ENCODE measurements at regions not wholly inside any gene's neighbourhood (a gene's known extent, or its start where the extent isn't known, plus 50 kb on each side); places are given as distances from the start of the nearest gene placed in this dataset.

DNA sequence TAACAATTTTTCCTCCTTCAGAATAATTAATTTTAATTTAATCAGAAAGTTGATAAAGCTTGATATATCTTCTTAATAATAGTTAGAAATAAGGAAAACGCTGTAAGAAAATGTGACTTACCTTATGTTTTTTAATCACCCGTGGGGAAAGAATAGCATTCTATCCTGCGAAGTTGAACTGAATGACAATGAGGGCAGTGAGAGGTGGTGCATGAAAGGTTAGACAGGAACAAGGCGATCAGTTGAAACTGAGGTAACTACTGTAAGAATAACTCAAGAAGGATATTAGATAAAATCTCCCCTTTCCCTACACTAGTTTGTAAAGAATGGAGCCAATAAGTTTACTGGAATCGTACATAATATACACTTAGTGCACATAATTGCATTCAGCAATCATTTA lies 655.0 kb upstream of the NCAM2 start:
- TF ChIP-seq EP300 (IDR thresholded peaks at IDR 0.05; ENCODE audit: borderline replicate concordance) (no peak), TAF1 (IDR thresholded peaks at IDR 0.05; ENCODE audit: low read depth) (no peak), YY1 (IDR thresholded peaks at IDR 0.05; ENCODE audit: low read depth) (no peak), EGR1 (IDR thresholded peaks at IDR 0.05) (no peak), RAD21 (IDR thresholded peaks at IDR 0.05; ENCODE audit: low read depth) (no peak), CREB1 (IDR thresholded peaks at IDR 0.05; ENCODE audit: low read depth) (no peak), TCF12 (IDR thresholded peaks at IDR 0.05; ENCODE audit: low read depth) (no peak), TEAD4 (IDR thresholded peaks at IDR 0.05) (no peak), CEBPB (IDR thresholded peaks at IDR 0.05) (no peak), FOXM1 (IDR thresholded peaks at IDR 0.05; ENCODE audit: borderline replicate concordance, low read depth) (no peak), NFIC (IDR thresholded peaks at IDR 0.05) (no peak), ZBTB7A (IDR thresholded peaks at IDR 0.05; ENCODE audit: low read depth) (no peak)
- TF ChIP-seq, protein P1, sequence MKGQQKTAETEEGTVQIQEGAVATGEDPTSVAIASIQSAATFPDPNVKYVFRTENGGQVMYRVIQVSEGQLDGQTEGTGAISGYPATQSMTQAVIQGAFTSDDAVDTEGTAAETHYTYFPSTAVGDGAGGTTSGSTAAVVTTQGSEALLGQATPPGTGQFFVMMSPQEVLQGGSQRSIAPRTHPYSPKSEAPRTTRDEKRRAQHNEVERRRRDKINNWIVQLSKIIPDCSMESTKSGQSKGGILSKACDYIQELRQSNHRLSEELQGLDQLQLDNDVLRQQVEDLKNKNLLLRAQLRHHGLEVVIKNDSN (IDR thresholded peaks at IDR 0.05), result no peak
- TF ChIP-seq, protein P2, sequence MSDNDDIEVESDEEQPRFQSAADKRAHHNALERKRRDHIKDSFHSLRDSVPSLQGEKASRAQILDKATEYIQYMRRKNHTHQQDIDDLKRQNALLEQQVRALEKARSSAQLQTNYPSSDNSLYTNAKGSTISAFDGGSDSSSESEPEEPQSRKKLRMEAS (IDR thresholded peaks at IDR 0.05), result no peak
- TF ChIP-seq, protein P3, sequence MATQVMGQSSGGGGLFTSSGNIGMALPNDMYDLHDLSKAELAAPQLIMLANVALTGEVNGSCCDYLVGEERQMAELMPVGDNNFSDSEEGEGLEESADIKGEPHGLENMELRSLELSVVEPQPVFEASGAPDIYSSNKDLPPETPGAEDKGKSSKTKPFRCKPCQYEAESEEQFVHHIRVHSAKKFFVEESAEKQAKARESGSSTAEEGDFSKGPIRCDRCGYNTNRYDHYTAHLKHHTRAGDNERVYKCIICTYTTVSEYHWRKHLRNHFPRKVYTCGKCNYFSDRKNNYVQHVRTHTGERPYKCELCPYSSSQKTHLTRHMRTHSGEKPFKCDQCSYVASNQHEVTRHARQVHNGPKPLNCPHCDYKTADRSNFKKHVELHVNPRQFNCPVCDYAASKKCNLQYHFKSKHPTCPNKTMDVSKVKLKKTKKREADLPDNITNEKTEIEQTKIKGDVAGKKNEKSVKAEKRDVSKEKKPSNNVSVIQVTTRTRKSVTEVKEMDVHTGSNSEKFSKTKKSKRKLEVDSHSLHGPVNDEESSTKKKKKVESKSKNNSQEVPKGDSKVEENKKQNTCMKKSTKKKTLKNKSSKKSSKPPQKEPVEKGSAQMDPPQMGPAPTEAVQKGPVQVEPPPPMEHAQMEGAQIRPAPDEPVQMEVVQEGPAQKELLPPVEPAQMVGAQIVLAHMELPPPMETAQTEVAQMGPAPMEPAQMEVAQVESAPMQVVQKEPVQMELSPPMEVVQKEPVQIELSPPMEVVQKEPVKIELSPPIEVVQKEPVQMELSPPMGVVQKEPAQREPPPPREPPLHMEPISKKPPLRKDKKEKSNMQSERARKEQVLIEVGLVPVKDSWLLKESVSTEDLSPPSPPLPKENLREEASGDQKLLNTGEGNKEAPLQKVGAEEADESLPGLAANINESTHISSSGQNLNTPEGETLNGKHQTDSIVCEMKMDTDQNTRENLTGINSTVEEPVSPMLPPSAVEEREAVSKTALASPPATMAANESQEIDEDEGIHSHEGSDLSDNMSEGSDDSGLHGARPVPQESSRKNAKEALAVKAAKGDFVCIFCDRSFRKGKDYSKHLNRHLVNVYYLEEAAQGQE (IDR thresholded peaks at IDR 0.05; ENCODE audit: low read depth), result no peak

DNA sequence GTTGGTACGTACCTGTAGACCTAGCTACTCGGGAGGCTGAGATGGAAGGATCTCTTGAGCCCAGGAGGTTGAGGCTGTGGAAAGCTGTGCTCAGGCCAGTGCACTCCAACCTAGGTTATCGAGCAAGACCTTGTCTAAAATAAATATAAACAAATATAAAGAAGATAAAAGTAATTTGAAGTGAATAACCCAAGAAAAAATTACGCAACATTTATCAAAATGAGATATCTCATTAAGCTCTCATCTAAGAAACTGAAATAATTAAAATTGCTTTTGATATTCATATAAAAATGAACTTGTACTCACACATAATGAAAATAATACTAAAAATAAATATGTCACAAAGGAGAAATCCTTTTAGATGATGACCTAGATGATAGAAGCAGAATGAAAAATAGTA lies 647.1 kb upstream of the NCAM2 start:
- no peak for TF ChIP-seq NFIC (IDR thresholded peaks at IDR 0.05)
- TF ChIP-seq, protein P1 (IDR thresholded peaks at IDR 0.05), result no peak
- TF ChIP-seq, protein P2 (IDR thresholded peaks at IDR 0.05), result no peak
- TF ChIP-seq TEAD4 (IDR thresholded peaks at IDR 0.05), result no peak
- no peak for TF ChIP-seq ZBTB7A (IDR thresholded peaks at IDR 0.05; ENCODE audit: low read depth)

DNA sequence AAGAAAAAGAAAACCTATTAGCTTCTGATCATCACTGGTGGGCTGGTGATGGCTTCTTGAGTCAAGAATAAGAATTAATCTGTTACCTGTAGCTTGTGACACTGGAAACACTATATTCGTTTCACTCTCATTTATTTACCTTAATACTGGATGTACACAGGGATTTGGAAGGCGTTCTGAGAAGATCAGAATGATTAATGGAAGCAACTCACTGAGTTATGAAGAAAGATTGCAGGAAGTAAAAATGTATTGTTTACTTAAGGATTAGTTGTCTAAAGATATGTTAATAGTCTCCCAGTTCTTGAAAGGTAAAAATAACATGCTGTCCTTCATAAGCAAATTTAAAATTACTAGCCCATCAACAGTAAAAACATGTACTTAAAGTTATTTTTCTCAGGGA lies 644.9 kb upstream of the NCAM2 start:
- TF ChIP-seq, protein P2 (IDR thresholded peaks at IDR 0.05), result no peak
- no peak for TF ChIP-seq TEAD4 (IDR thresholded peaks at IDR 0.05)
- TF ChIP-seq CEBPB (IDR thresholded peaks at IDR 0.05), result no peak
- no peak for TF ChIP-seq YY1 (IDR thresholded peaks at IDR 0.05; ENCODE audit: low read depth)
- TF ChIP-seq ZBTB7A (IDR thresholded peaks at IDR 0.05; ENCODE audit: low read depth), result no peak
- no peak for TF ChIP-seq EGR1 (IDR thresholded peaks at IDR 0.05)
- no peak for TF ChIP-seq TCF12 (IDR thresholded peaks at IDR 0.05; ENCODE audit: low read depth)
- no peak for TF ChIP-seq EP300 (IDR thresholded peaks at IDR 0.05; ENCODE audit: borderline replicate concordance)
- no peak for TF ChIP-seq FOXM1 (IDR thresholded peaks at IDR 0.05; ENCODE audit: borderline replicate concordance, low read depth)
- TF ChIP-seq NFIC (IDR thresholded peaks at IDR 0.05), result no peak
- TF ChIP-seq RAD21 (IDR thresholded peaks at IDR 0.05; ENCODE audit: low read depth), result no peak
- no peak for TF ChIP-seq CREB1 (IDR thresholded peaks at IDR 0.05; ENCODE audit: low read depth)
- TF ChIP-seq, protein P1 (IDR thresholded peaks at IDR 0.05), result no peak
- no peak for TF ChIP-seq TAF1 (IDR thresholded peaks at IDR 0.05; ENCODE audit: low read depth)

DNA sequence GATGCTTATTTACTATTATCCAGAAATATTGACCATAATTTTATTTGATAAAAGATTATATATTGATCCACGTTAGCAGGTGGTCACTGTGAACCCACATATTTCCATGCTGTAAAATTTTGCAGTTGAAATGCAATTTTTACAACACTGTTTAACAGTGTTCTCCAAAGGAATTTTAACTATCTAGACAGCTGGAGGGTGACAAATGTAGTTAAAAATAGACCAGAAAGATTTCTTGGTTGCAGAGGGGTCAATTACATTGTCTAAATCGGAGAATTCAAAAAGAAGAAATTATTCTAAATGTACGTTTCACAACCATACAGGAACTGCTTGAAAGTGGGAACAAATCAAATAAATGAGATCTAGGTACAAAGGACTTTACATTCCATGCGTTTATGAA lies 625.2 kb upstream of the NCAM2 start:
- TF ChIP-seq, protein P2 (IDR thresholded peaks at IDR 0.05), result no peak
- TF ChIP-seq YY1 (IDR thresholded peaks at IDR 0.05; ENCODE audit: low read depth) (no peak), TEAD4 (IDR thresholded peaks at IDR 0.05) (no peak), ZBTB7A (IDR thresholded peaks at IDR 0.05; ENCODE audit: low read depth) (no peak), EP300 (IDR thresholded peaks at IDR 0.05; ENCODE audit: borderline replicate concordance) (no peak), TCF12 (IDR thresholded peaks at IDR 0.05; ENCODE audit: low read depth) (no peak), CEBPB (IDR thresholded peaks at IDR 0.05) (no peak), RAD21 (IDR thresholded peaks at IDR 0.05; ENCODE audit: low read depth) (no peak), CREB1 (IDR thresholded peaks at IDR 0.05; ENCODE audit: low read depth) (no peak), FOXM1 (IDR thresholded peaks at IDR 0.05; ENCODE audit: borderline replicate concordance, low read depth) (no peak), EGR1 (IDR thresholded peaks at IDR 0.05) (no peak), NFIC (IDR thresholded peaks at IDR 0.05) (no peak), TAF1 (IDR thresholded peaks at IDR 0.05; ENCODE audit: low read depth) (no peak)
- TF ChIP-seq, protein P3 (IDR thresholded peaks at IDR 0.05; ENCODE audit: low read depth), result no peak
- TF ChIP-seq, protein P1 (IDR thresholded peaks at IDR 0.05), result no peak
